GM12878 (cell line): ENCODE measurements at regions not wholly inside any gene's neighbourhood (a gene's known extent, or its start where the extent isn't known, plus 50 kb on each side); places are given as distances from the start of the nearest gene placed in this dataset.

Experiments used
- ATAC-seq: fragments of 200-7000 bp; cut with Tn5 transposase; 3 replicates; pipeline ENCODE4 v1.9.1; 2020; ENCODE audit warnings: mild to moderate bottlenecking, moderate library complexity
- BruUV-seq: library from RNA; stranded (reverse); fragments of 400-500 nt; replicated peaks from 2 replicates; lab custom pipeline; 2021; lab: Mats Ljungman, UMichigan
- CTCF ChIA-PET: fragments of 300-600 bp; sonication (Branson Sonifier 250); formaldehyde crosslinking; extraction: SDS; loops from one replicate; lab custom pipeline; 2021; ENCODE audit warnings: inconsistent platforms; lab: Yijun Ruan, JAX
- POLR2A ChIA-PET: fragments of 350-600 bp; formaldehyde crosslinking; extraction: SDS; loops from one replicate; lab custom pipeline; 2021; ENCODE audit warnings: inconsistent platforms; lab: Charles Lee
- RAD21 ChIA-PET: fragments of 300-600 bp; sonication (Branson Sonifier 250); formaldehyde crosslinking; loops from one replicate; lab custom pipeline; 2023; ENCODE audit warnings: antibody characterized with exemption; ENCODE audit not compliant: unreplicated experiment; lab: Charles Lee
- SMC1A ChIA-PET: fragments of 300-600 bp; sonication (Branson Sonifier 250); formaldehyde crosslinking; loops from one replicate; lab custom pipeline; 2023; ENCODE audit not compliant: unreplicated experiment, uncharacterized antibody; lab: Charles Lee
- DNase-seq: peaks from one replicate; pipeline ENCODE4 v3.0.0-alpha.2; 2011; ENCODE audit warnings: low read depth, low spot score
- FAIRE-seq: peaks from 3 replicates; lab custom pipeline; 2011; peaks lifted over from hg19 to GRCh38; lab: Jason Lieb, UNC
- H2AFZ ChIP-seq: 2 replicates; pipeline ENCODE4 v1.6.0; 2011; ENCODE audit warnings: low read depth, low read length, control low read depth; ENCODE audit not compliant: control insufficient read depth
- H3K27ac ChIP-seq: 2 replicates; pipeline ENCODE4 v1.5.1; 2011; ENCODE audit warnings: control low read depth; ENCODE audit not compliant: control insufficient read depth, insufficient read depth
- H3K27me3 ChIP-seq, 2 experiments: replicated peaks in 1 of 2; 2 replicates each; pipeline versions ENCODE4 v1.6.0 to v1.6.1; 2011; ENCODE audit warnings: low read length in 1 of 2; ENCODE audit not compliant: control insufficient read depth in 2 of 2, insufficient read depth in 2 of 2
- H3K36me3 ChIP-seq, 2 experiments: 2 replicates each; pipeline ENCODE4 v1.5.1; 2011; ENCODE audit warnings: low read length in 1 of 2; ENCODE audit not compliant: control insufficient read depth in 2 of 2, insufficient read depth in 2 of 2
- H3K4me1 ChIP-seq: 2 replicates; pipeline ENCODE4 v1.6.1; 2011; ENCODE audit warnings: mild to moderate bottlenecking, low read length, moderate library complexity, mixed read lengths; ENCODE audit not compliant: control insufficient read depth, insufficient read depth
- H3K4me2 ChIP-seq: 2 replicates; pipeline ENCODE4 v1.6.0; 2011; ENCODE audit warnings: control low read depth; ENCODE audit not compliant: control insufficient read depth, insufficient read depth
- H3K4me3 ChIP-seq: fragments of 200-600 bp; sonication (generic); 2 replicates; pipeline ENCODE4 v1.5.1; 2016
- H3K79me2 ChIP-seq: 2 replicates; pipeline ENCODE4 v1.6.0; 2011; ENCODE audit warnings: low read length; ENCODE audit not compliant: control insufficient read depth, insufficient read depth
- H3K9ac ChIP-seq: 2 replicates; pipeline ENCODE4 v1.8.0; 2011; ENCODE audit warnings: low read length, control low read depth, mixed read lengths; ENCODE audit not compliant: control insufficient read depth, insufficient read depth
- H3K9me3 ChIP-seq: replicated peaks from 3 replicates; pipeline ENCODE4 v1.5.1; 2011; ENCODE audit warnings: mild to moderate bottlenecking, low read length; ENCODE audit not compliant: control insufficient read depth, insufficient read depth
- H4K20me1 ChIP-seq: 2 replicates; pipeline ENCODE4 v1.6.0; 2011; ENCODE audit not compliant: control insufficient read depth, insufficient read depth
- FOXM1 ChIP-seq: IDR thresholded peaks from 2 replicates; pipeline ENCODE4 v1.6.1; 2012; ENCODE audit warnings: low read depth, mild to moderate bottlenecking, inconsistent platforms, low read length, moderate library complexity
- HDAC6 ChIP-seq: fragments of 200-600 bp; sonication (generic); IDR thresholded peaks from one replicate; pipeline ENCODE4 v1.8.0; 2017; ENCODE audit warnings: antibody characterized with exemption; ENCODE audit not compliant: unreplicated experiment
- REST ChIP-seq: IDR thresholded peaks from 2 replicates; pipeline ENCODE4 v1.6.1; 2012; ENCODE audit warnings: mild to moderate bottlenecking, low read depth, low read length
- SUPT20H ChIP-seq: IDR thresholded peaks from 2 replicates; pipeline ENCODE4 v1.6.1; 2011; ENCODE audit warnings: low read depth, mild to moderate bottlenecking, low read length, moderate library complexity, borderline replicate concordance; ENCODE audit not compliant: control insufficient read depth
- USF2 ChIP-seq: IDR thresholded peaks from 2 replicates; pipeline ENCODE4 v1.6.1; 2011; ENCODE audit warnings: low read depth, low read length, improper control_type of control experiment, borderline replicate concordance
- YBX1 ChIP-seq: fragments of 450-650 bp; IDR thresholded peaks from 2 replicates; pipeline ENCODE4 v1.6.1; 2016; ENCODE audit warnings: antibody characterized with exemption
- ZBTB40 ChIP-seq: fragments of 450-650 bp; IDR thresholded peaks from 2 replicates; pipeline ENCODE4 v1.6.1; 2016; ENCODE audit warnings: mild to moderate bottlenecking, moderate library complexity, borderline replicate concordance
- ZNF592 ChIP-seq: fragments of 450-650 bp; IDR thresholded peaks from 2 replicates; pipeline ENCODE4 v1.6.1; 2017; ENCODE audit warnings: mild to moderate bottlenecking, moderate library complexity
- in situ Hi-C: fragments of 300-500 bp; cut with MboI; formaldehyde crosslinking; loops from 9 replicates; pipeline ENCODE4 v1.14.3; 2018; ENCODE audit warnings: mixed read lengths
- intact Hi-C: fragments of 100-400 bp; cut with micrococcal nuclease; formaldehyde crosslinking; loops from one replicate; pipeline ENCODE4 v1.14.2; 2022; ENCODE audit not compliant: unreplicated experiment

- no peaks in the 10 kb centered on the region for H3K79me2 ChIP-seq
- POLR2A ChIA-PET, result no interaction called here
- H3K4me3 ChIP-seq, result no peak overlapping the region
- no peaks in the 10 kb centered on the region for H3K36me3 ChIP-seq
- DNase-seq (no peak), FAIRE-seq (no peak), ATAC-seq (no peak)
- H4K20me1 ChIP-seq, result no peaks in the 10 kb centered on the region
- H2AFZ ChIP-seq, result no peak overlapping the region
- RAD21 ChIA-PET, result no interaction called here
- CTCF ChIA-PET, result no interaction called here
- no peaks in the 10 kb centered on the region for H3K27me3 ChIP-seq
- in situ Hi-C loops (no loop called here), intact Hi-C loops (no loop called here)
- H3K4me1 ChIP-seq, result no peaks in the 10 kb centered on the region
- H3K9me3 ChIP-seq, result no peaks in the 10 kb centered on the region
- H3K4me2 ChIP-seq, result no peak overlapping the region
- H3K9ac ChIP-seq, result no peak overlapping the region
- no TSS peak for BruUV-seq
- TF ChIP-seq SUPT20H (no peak), YBX1 (no peak), REST (no peak), ZNF592 (no peak), USF2 (no peak), HDAC6 (no peak), FOXM1 (no peak), ZBTB40 (no peak)
- SMC1A ChIA-PET, result no interaction called here
- no peak overlapping the region for H3K27ac ChIP-seq
Observed at GRCh38 chr11:29943347-29943746, 73.5 kb downstream of the KCNA4 start.
